ENCODE measurements at regions not wholly inside any gene's neighbourhood (a gene's known extent, or its start where the extent isn't known, plus 50 kb on each side); places are given as distances from the start of the nearest gene placed in this dataset.
A peak's percentile ranks its signal among the peaks of the same experiment; 100 is the strongest.
"Not testable (repeated sequence)": the region's sequence is repeated elsewhere in the genome, so short reads cannot be mapped to it uniquely, and the experiment has no call there.

DNA sequence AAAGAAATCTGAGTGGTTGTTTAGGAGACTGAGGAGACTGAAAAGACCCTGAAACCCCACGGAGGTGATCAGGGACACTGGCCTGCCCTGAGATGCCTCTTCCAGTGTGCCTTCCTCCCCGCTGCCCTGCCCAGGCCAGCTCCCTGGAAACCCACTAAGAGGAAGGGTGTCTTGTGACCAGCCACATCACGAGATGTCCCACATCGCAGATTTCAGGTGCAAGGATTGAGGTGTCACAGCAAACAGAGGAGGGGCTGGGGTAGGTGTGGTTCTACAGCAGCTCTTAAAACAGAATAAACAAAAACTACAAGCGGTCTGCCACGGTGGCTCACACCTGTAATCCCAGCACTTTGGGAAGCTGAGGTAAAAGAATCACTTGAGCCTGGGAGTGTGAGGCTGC is 184.3 kb upstream of the C14orf180 start:
- DNase-seq (ENCODE audit: low read depth), result no peak

DNA sequence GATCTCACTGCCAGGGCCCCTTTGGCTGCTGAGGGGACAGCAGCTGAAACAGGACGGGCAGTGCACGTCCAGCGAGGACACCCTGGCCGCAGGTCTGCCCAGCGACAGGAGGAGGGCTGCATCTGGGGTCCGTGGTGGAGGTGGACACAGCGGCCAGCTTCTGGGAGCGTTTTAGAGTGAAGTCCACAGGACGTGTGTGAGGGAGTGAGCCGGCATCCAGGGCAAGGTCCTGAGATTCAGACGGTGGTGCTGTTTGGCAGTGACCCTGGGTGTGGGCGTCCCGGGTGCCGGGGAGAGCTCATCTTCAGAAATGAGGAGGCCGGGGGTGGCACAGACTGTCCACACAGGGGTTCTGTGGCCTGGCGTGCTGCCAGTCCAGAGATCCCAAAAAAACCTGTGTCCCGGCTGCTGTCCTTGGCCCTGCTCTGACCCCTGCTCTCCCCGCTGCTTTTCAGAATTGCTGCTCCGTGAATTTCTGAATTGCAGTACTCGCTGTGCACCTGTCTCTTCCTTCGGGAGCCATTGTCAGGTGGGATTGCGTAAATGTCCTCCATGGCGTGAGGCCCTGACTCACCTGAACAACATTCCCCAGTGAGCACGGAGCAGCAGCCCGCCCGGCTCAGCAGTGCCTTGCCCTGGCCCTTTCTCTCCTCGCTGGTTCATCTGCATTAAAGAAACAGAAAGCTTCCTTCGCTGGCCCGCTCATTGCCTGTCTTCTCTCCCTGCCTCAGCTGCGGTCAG is 183.5 kb upstream of the C14orf180 start:
- DNase-seq (ENCODE audit: low read depth), result no peak

DNA sequence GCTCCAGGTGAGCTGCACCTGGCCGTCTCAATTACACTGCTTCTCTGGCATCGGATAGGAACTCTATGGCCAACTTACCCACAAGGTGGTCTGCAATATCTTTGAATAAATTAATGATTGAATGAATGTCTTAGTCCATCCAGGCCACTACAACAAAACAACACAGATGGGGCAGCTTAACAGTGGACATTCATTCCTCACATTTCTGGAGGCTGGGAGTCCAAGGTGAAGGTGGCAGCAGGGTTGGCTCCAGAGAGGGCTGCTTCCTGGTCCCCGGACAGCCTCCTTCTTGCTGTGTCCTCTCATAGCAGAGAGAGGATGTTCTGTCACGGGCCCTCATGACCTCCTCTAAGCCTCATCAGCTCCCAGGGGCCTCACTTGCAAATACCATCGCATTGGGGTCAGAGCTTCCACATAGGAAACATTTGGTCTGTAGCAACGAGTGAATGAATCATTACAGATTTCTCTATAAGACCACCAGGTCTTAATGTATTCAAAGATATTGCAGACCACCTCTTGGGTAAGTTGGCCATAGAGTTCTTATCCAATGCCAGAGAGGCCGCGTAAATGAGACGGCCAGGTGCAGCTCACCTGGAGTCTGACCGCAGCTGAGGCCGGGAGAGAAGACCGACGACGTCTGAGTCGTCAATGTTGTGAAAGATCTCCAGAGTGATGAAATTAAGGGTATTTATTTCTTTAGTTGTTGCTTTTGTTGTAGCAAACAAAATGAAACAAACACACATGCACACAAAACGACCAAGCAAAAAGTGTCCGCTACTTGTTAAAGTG is 182.7 kb upstream of the C14orf180 start:
- no peak for DNase-seq (ENCODE audit: low read depth)

DNA sequence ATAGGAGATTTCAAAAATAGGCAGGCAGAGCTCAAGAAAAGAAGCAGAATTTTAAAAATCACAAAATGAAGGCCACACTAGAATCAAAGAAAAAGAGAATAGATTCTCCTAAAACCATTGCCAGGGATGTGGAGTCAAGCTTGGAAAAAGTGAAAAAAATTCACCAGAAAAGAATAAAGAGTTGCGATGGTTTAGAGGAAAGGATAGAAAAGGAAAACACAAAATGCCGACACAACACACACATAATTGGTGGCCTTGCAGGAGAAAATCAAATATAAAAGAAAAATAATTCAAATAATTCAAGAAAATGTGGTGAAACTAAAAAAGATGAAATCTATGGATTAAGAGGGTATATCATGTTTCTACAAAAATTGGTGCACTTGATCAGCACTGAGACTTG is 181.6 kb upstream of the C14orf180 start:
- peak; percentile 0 for DNase-seq (ENCODE audit: low read depth)

DNA sequence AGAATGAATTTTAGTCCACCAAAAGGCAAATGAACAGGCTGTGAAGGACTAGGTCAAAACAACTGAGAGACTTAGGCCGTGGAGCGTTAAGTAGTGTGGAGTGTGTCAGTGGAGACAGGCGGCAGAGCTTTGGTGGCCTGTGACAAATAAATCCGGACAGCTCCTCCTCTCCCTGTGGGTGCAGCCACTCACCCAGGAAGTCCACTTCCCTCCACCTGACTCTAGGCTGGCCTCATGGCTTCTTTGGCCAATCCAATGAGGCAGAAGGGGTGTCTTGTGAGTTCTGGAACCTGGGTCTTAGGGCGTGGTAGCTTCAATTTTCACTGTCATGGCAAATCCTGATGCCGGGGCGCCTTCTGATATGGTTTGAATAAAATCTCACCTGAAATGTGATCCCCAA is 180.9 kb upstream of the C14orf180 start:
- DNase-seq (ENCODE audit: low read depth), result no peak

DNA sequence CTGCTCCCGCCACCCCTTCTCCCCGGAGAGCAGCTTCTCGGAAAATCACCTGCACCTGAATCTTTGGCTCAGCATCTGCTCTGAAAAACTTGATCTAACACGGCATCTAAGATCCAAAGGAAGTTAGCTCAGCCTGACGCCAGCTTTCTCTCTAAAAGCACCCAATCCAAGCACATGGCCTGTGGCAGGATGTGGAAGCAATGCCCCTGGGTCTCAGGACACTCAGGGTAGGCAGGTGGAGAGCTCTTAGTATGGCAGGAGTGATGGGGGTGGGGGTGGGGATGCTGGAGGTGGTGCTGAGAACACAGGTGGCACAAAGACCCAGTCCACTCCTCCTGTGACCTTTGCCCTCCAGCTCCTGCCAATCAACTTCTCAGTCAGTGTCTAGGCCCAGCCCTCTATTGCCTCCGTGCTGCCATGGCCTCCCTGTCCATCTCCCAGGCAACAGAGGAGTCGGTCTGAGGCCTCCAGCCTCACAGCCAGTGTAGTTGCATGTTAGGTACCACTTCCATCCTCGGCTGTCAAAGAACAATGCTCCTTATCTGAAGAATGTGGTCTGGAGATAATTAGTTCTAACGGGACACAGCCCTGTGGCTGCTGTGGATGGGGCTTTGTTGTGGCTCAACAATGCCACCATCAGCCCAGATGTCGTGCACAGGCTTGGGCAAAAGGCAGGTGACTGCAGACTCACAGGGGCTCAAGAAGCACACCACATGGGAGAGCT is 180.0 kb upstream of the C14orf180 start:
- DNase-seq (ENCODE audit: low read depth), result no peak

DNA sequence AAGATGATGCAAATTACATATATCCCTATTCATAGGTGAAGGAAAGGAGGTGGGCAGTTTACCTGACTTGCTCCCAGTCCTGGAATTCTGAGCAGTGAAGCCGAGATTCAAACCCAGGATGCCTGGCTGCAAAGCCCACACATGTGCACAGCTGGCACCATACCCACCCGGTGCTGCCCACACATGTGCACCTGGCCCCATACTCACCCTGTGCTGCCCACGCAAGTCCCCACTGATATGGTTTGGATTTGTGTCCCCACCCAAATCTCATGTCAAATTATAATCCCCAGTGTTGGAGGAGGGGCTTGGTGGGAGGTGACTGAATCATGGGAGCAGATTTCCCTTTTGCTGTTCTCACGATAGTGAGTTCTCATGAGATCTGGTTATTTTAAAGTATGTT is 179.2 kb upstream of the C14orf180 start:
- DNase-seq (ENCODE audit: low read depth), result no peak

DNA sequence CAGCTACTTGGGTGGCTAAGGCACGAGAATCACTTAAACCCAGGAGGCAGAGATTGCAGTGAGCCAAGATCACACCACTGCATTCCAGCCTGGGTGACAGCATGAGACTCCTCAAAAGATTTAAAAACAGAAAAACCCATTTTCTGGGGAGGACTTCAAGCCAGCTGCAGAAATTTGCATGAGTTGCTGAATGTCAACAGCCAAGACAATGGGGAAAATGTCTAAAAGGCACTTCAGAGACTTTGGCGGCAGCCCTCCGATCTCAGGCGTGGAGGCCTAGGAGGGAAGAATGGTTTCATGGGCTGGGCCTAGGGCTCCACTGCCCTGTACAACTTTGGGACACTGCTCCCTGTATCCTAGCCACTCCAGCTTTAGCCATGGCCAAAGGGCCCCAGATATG is 177.8 kb upstream of the C14orf180 start:
- no peak for DNase-seq (ENCODE audit: low read depth)

DNA sequence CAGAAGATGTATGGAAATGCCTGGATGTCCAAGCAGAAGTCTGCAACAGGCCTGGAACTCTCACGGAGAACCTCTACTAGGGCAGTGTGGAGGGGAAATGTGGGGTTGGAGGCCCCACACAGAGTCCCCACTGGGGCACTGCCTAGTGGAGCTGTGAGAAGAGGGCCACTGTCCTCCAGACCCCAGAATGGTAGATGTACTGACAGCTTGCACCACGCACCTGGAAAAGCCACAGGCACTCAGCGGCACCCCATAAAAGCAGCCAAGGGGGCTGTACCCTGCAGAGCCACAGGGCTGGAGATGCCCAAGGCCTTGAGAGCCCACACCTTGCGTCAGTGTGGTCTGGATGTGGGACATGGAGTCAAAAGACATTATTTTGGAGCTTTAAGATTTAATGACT is 177.3 kb upstream of the C14orf180 start:
- not testable (repeated sequence) for DNase-seq (ENCODE audit: low read depth)

DNA sequence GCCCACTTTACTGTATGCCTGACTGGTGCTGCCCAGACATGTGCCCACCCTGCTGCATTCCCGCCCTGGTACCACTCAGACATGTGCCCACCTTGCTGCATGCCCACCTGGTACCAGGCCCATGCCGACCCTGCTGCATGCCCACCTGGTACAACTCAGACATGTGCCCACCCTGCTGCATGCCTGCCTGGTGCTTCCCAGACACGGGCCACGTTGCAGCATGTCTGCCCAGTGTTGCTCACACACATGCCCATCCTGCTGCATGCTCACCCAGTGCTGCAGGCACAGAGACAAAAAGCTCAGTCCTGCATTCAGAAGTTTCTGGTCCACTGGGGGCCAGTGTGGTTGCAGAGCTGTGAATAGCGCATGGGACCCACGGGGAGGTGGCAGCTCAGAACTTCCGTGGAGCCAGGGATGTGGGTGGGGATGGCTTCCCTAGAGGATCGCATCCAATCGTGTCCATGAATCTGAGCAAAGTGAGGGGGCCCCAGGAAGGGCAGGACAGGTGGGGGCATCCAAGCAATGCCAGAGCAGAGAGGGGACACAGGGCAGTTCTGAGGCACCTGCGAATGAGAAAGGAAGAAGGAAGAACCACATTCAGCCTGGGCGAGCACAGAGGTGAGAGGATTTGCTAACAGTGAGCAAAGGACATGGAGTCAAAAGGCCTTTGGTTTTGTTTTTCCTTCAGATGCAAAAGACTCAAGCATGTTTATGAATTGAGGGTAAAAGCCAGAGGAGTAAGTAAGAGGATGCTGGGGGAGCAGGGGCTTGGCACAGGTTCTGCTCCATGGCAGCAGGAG is 175.9 kb upstream of the C14orf180 start:
- no peak for DNase-seq (ENCODE audit: low read depth)

DNA sequence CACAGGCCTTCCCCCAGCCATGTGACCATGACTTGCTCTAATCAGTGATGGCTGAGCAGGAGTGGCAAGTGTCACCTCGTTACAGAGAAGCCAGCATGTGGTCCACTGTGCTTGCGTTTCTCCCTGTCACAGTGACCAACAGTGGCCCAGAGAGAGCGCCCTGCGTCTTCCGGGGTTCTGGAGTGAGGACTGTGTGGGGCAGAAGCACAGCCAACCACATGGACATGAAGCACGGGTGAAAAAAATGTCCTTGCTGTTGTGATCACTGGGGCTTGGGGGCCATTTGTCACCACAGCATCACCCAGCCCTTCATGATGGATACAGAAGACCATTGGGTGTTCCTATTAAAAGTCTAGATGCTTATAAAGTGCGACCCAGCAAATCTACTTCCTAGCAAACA is 174.6 kb upstream of the C14orf180 start:
- no peak for DNase-seq (ENCODE audit: low read depth)

DNA sequence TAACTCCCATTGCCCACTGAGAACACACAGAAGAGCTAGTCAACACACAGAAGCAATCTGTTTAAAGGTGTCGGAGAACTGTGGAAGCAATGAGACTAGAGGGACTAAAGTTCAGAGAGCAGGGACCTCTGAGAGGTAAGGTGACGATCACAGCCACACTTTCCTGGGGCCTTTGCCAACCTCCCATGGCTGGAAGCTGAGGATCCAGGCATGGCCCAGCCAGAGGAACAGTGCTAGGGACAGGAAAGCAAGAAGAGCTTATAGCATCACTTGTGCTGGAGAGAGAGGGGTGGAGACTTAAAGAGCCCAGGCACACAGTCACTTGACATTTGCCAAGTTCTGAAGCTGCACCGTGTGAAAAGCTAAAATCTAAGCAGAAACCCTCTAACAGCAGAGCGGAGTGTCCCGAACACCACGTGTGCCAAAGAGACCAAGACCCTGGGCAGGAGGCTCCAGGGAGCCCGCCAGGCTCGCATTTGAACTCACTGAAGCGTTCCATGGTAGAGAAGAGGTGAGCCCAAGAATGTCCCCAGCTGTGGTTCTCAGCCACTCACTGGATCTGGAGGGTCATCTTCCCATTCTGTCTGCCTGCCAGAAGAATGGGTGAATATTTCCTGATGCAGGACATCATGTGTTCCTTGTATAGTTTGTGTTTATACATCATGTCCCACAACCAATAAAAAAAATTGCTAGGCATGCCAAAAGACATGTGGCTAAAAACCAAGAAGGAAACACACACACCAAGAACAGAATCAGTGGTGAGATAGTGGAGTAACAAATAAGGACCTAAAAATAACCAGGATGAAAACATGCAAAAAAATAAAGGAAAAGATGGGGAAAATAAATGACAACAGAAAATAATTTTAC is 174.0 kb upstream of the C14orf180 start:
- DNase-seq (ENCODE audit: low read depth), result no peak

DNA sequence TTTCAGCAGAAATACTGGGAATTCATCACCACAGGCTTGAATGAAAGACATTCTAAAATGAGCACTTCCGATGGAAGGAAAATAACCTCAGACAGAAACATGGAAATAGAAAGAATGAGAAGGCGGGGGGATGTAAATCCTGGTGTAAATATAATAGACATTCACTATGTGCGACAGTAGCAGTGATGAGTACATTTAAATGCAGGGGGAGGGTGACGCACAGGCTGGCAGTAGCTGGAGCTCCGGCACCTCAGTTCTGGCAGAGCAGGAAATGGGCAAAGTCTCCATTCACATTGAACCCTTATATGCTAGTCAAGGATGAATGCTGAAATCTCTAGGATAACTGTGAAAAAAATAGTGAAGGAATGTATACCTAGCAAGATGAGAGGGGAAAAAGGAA is 172.7 kb upstream of the C14orf180 start:
- no peak for DNase-seq (ENCODE audit: low read depth)

DNA sequence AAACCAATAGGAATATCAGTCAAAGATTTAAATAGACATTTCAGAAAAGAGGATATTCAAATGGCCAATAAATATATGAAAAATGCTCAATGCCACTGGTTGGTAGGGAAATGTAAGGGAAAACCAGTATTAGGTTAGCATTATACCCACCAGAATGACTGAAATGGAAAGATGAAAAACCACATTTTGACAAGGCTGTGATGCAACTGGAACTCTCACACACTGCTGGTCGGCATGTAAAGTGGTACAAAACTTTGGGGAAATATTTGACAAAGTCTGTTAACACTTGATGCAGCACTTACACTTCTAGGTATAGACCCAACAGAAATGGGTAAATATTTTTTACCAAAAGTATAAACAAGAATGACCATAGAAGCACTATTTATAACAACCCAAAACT is 163.2 kb upstream of the C14orf180 start:
- DNase-seq (ENCODE audit: low read depth), result no peak

DNA sequence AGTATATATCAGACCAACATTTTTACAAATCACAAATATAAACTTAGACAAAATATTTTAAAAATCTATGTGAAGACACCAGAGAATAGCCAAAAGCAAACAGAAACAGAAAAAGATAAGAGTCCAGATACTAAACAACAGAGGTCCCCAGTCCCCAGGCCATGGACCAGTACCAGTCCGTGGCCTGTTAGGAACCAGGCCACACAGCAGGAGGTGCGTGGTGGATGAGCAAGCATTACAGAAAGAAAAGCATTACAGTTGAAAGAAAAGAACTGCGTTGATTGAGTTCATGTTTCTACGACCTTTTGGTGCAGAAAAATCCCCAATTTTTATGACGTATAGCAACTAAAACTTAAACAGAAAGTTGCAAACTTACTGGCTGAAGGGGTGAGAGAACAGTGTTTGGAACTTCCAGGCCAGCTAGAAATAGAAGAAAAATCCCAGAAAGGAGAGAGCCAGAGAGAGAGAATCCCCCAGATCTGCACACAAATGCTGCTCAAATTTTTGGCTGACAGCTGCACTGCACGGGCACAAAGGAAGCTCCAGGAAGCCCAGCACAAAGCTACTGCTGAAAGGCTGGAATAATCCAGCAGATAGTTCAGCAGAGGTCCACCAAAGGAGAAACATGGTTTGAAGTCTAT is 159.6 kb upstream of the C14orf180 start:
- DNase-seq (ENCODE audit: low read depth), result no peak

DNA sequence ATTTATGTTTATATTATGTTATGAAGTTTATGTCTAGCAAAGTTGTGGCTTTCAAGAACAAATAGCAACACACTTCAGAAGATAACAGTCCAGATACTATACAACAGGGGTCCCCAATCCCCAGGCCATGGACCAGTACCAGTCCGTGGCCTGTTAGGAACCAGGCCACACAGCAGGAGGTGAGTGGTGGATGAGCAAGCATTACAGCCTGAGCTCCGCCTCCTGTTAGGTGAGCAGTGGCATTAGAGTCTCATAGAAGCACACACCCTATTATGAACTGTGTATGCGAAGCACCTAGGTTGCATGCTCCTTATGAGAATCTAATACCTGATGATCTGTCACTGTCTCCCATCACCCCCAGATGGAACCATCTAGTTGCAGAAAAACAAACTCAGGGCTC is 159.0 kb upstream of the C14orf180 start:
- not testable (repeated sequence) for DNase-seq (ENCODE audit: low read depth)

DNA sequence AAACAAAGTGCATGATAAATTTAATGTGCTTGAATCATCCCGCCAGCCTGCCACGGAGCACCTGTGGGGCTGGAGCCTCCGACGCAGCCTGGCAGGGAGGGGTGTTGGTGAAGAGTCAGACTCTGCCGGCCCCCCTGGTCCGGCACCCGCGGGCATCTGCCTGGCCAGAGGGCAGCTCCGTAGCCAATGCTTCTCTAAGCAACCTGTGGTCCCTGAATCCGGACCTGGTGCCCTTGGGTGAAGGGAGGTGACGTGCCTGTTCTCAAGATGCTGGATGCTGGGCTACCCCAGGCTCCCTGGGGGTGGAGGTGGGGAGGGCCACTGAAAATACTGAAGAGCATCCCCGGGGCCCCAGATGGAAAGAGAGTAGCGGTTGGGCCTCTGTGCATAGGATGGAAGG is 158.6 kb upstream of the C14orf180 start:
- DNase-seq (ENCODE audit: low read depth), result no peak

DNA sequence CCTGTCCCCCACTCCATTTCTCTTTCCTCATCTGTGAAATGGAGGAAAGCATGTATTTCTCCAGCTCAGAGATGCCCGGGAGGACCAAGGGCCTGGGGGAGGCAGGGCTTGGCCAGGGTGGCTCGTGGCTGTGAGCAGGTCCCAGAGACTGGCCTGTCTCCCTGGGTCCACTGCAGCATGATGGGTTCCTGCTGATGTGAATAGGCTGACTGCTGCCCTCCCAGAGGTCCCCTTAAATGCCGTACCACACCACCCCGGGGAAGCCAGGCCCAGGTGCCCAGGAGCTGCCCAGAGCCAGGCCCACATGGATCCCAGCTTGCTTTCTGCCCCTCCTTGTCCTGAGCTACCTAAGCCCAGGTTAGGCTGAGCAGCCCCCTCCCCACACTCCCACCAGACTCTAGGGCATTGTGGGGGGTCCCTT is 158.2 kb upstream of the C14orf180 start:
- no peak for DNase-seq (ENCODE audit: low read depth)

DNA sequence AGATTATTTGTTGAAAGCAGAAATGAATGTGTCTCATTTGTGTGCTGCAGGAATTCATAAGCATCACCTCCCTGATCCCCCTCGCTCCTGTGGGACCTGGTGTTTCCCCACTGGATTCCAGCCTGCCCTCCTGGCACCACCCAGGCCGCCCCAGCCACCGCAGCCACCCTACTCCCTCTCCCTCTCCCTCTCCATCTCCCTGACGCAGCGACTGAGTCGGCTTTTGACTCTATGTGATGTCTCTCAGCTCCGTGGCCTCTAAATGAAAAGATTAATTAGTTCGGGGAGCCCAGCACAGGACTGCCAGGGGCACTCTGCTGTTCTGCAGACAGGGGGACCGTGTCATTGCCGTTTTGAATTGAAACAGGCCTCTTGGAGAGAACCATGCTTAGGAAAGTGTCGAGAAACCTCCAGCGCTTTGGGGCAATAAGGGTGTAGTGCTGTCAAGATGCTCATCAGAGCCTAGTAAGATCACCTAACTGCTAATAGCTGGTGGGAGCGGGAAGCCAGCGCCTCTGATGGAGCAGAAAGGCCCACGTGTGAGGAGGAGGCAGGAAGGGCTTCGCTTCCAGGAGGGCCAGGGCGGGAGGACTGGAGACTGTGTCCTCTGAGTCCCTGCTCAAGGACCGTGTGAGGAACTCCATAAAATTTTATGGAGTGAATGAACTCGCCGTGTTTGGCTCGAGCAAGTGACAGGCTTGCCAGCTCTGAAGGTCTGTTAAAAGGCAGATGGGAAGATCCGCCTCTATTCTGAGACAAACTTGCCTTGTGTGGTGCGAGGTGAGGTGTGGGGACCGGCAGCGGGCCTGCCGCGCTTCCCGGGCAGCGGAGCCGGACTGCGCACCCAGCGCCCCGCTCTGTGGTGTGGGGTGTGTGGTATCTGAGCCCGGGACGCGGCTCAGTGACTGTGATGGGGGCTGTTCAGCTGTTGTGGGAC is 157.4 kb upstream of the C14orf180 start:
- no peak for DNase-seq (ENCODE audit: low read depth)

All from myocyte (in vitro differentiated cells).